ENCODE measurements at regions not wholly inside any gene's neighbourhood (a gene's known extent, or its start where the extent isn't known, plus 50 kb on each side); places are given as distances from the start of the nearest gene placed in this dataset.

GRCh38 chr5:67268231-67269021 lies 71.8 kb upstream of the CD180 start:
- no peaks in the 10 kb centered on the region for H3K36me3 ChIP-seq (replicated peaks)
- no peaks in the 10 kb centered on the region for H3K27me3 ChIP-seq (ENCODE audit: low read depth)
- H3K4me1 ChIP-seq: no peaks in the 10 kb centered on the region
- in situ Hi-C loops (cut with MboI; ENCODE audit: low sequenced_read_pairs): no loop called here
- DNase-seq (ENCODE audit: low spot score in 2 of 2): no peak
- H3K9me3 ChIP-seq: no peaks in the 10 kb centered on the region
- no peak overlapping the region for H3K4me3 ChIP-seq

- Histone ChIP-seq H3K36me3 (replicated peaks) (no peaks in the 10 kb centered on the region), H3K4me1 (no peaks in the 10 kb centered on the region), H3K9me3 (no peaks in the 10 kb centered on the region), H3K4me3 (no peak overlapping the region), H3K27me3 (ENCODE audit: low read depth) (no peaks in the 10 kb centered on the region)
- in situ Hi-C loops (cut with MboI; ENCODE audit: low sequenced_read_pairs): no loop called here
- DNase-seq (ENCODE audit: low spot score in 2 of 2): no peak
Observed at GRCh38 chr5:67267512-67268216, 71.1 kb upstream of the CD180 start.

GRCh38 chr5:67266654-67267350 lies 70.2 kb upstream of the CD180 start:
- Histone ChIP-seq H3K4me3 (no peak overlapping the region), H3K36me3 (replicated peaks) (no peaks in the 10 kb centered on the region), H3K27me3 (ENCODE audit: low read depth) (no peaks in the 10 kb centered on the region), H3K9me3 (no peaks in the 10 kb centered on the region), H3K4me1 (no peaks in the 10 kb centered on the region)
- DNase-seq (ENCODE audit: low spot score in 2 of 2): no peak
- in situ Hi-C loops (cut with MboI; ENCODE audit: low sequenced_read_pairs): no loop called here

GRCh38 chr5:67265951-67266350 lies 69.4 kb upstream of the CD180 start:
- in situ Hi-C loops (cut with MboI; ENCODE audit: low sequenced_read_pairs): no loop called here
- no peaks in the 10 kb centered on the region for H3K9me3 ChIP-seq
- no peaks in the 10 kb centered on the region for H3K27me3 ChIP-seq (ENCODE audit: low read depth)
- no peaks in the 10 kb centered on the region for H3K4me1 ChIP-seq
- no peak overlapping the region for H3K4me3 ChIP-seq
- no peaks in the 10 kb centered on the region for H3K36me3 ChIP-seq (replicated peaks)
- DNase-seq (ENCODE audit: low spot score in 2 of 2): no peak

GRCh38 chr5:67263656-67264408 lies 67.2 kb upstream of the CD180 start:
- in situ Hi-C loops (cut with MboI; ENCODE audit: low sequenced_read_pairs): no loop called here
- Histone ChIP-seq H3K4me1 (no peaks in the 10 kb centered on the region), H3K9me3 (no peaks in the 10 kb centered on the region), H3K4me3 (no peak overlapping the region), H3K36me3 (replicated peaks) (no peaks in the 10 kb centered on the region), H3K27me3 (ENCODE audit: low read depth) (no peaks in the 10 kb centered on the region)
- no peak for DNase-seq (ENCODE audit: low spot score in 2 of 2)

- in situ Hi-C loops (cut with MboI; ENCODE audit: low sequenced_read_pairs): no loop called here
Observed at GRCh38 chr5:67262956-67263355, 66.4 kb upstream of the CD180 start.

GRCh38 chr5:67262206-67262605 lies 65.6 kb upstream of the CD180 start:
- no peak for DNase-seq (ENCODE audit: low spot score in 2 of 2)
- Histone ChIP-seq H3K36me3 (replicated peaks) (no peaks in the 10 kb centered on the region), H3K9me3 (no peaks in the 10 kb centered on the region), H3K4me1 (no peaks in the 10 kb centered on the region), H3K27me3 (ENCODE audit: low read depth) (no peaks in the 10 kb centered on the region), H3K4me3 (no peak overlapping the region)
- in situ Hi-C loops (cut with MboI; ENCODE audit: low sequenced_read_pairs): no loop called here

More at GRCh38 chr5:67262956-67263355, 66.4 kb upstream of the CD180 start:
- DNase-seq (ENCODE audit: low spot score in 2 of 2): no peak
- H3K36me3 ChIP-seq (replicated peaks): no peaks in the 10 kb centered on the region
- H3K4me3 ChIP-seq: no peak overlapping the region
- no peaks in the 10 kb centered on the region for H3K4me1 ChIP-seq
- H3K9me3 ChIP-seq: no peaks in the 10 kb centered on the region
- H3K27me3 ChIP-seq (ENCODE audit: low read depth): no peaks in the 10 kb centered on the region

GRCh38 chr5:67259548-67260215 lies 63.1 kb upstream of the CD180 start:
- no peak for DNase-seq (ENCODE audit: low spot score in 2 of 2)

GRCh38 chr5:67257500-67257899 lies 60.9 kb upstream of the CD180 start:
- no peaks in the 10 kb centered on the region for H3K27me3 ChIP-seq (ENCODE audit: low read depth)
- H3K4me1 ChIP-seq: no peaks in the 10 kb centered on the region
- H3K4me3 ChIP-seq: no peak overlapping the region
- in situ Hi-C loops (cut with MboI; ENCODE audit: low sequenced_read_pairs): no loop called here
- DNase-seq (ENCODE audit: low spot score in 2 of 2): no peak
- no peaks in the 10 kb centered on the region for H3K9me3 ChIP-seq
- H3K36me3 ChIP-seq (replicated peaks): no peaks in the 10 kb centered on the region

More at GRCh38 chr5:67259548-67260215, 63.1 kb upstream of the CD180 start:
- H3K36me3 ChIP-seq (replicated peaks): no peaks in the 10 kb centered on the region
- in situ Hi-C loops (cut with MboI; ENCODE audit: low sequenced_read_pairs): no loop called here
- no peaks in the 10 kb centered on the region for H3K4me1 ChIP-seq
- H3K9me3 ChIP-seq: no peaks in the 10 kb centered on the region
- no peak overlapping the region for H3K4me3 ChIP-seq
- no peaks in the 10 kb centered on the region for H3K27me3 ChIP-seq (ENCODE audit: low read depth)

- no peak for DNase-seq (ENCODE audit: low spot score in 2 of 2)
- in situ Hi-C loops (cut with MboI; ENCODE audit: low sequenced_read_pairs): no loop called here
Observed at GRCh38 chr5:67257077-67257476, 60.5 kb upstream of the CD180 start.

GRCh38 chr5:67255881-67256280 lies 59.3 kb upstream of the CD180 start:
- DNase-seq (ENCODE audit: low spot score in 2 of 2): no peak
- H3K4me3 ChIP-seq: no peak overlapping the region
- H3K9me3 ChIP-seq: no peaks in the 10 kb centered on the region
- no peaks in the 10 kb centered on the region for H3K27me3 ChIP-seq (ENCODE audit: low read depth)
- no peaks in the 10 kb centered on the region for H3K36me3 ChIP-seq (replicated peaks)
- no peaks in the 10 kb centered on the region for H3K4me1 ChIP-seq
- in situ Hi-C loops (cut with MboI; ENCODE audit: low sequenced_read_pairs): no loop called here

More at GRCh38 chr5:67257077-67257476, 60.5 kb upstream of the CD180 start:
- H3K4me3 ChIP-seq: no peak overlapping the region
- no peaks in the 10 kb centered on the region for H3K36me3 ChIP-seq (replicated peaks)
- no peaks in the 10 kb centered on the region for H3K27me3 ChIP-seq (ENCODE audit: low read depth)
- no peaks in the 10 kb centered on the region for H3K9me3 ChIP-seq
- no peaks in the 10 kb centered on the region for H3K4me1 ChIP-seq

- H3K36me3 ChIP-seq (replicated peaks): no peaks in the 10 kb centered on the region
- H3K27me3 ChIP-seq (ENCODE audit: low read depth): no peaks in the 10 kb centered on the region
- H3K9me3 ChIP-seq: no peaks in the 10 kb centered on the region
- no peaks in the 10 kb centered on the region for H3K4me1 ChIP-seq
- DNase-seq (ENCODE audit: low spot score in 2 of 2): no peak
- in situ Hi-C loops (cut with MboI; ENCODE audit: low sequenced_read_pairs): no loop called here
- H3K4me3 ChIP-seq: no peak overlapping the region
Observed at GRCh38 chr5:67253911-67254310, 57.3 kb upstream of the CD180 start.

GRCh38 chr5:67249590-67249895 lies 52.9 kb upstream of the CD180 start:
- no peaks in the 10 kb centered on the region for H3K9me3 ChIP-seq
- no peaks in the 10 kb centered on the region; the same call in 1 of the 2 replicates for H3K4me1 ChIP-seq
- no peaks in the 10 kb centered on the region for H3K36me3 ChIP-seq (replicated peaks)
- no peak overlapping the region for H3K4me3 ChIP-seq
- DNase-seq (ENCODE audit: low spot score in 2 of 2): no peak
- no peaks in the 10 kb centered on the region for H3K27me3 ChIP-seq (ENCODE audit: low read depth)
- in situ Hi-C loops (cut with MboI; ENCODE audit: low sequenced_read_pairs): loop anchor here (10.0 to 25.0 kb wide), 2 partner anchors 388 to 1005 kb away; no protein-coding TSS in a partner anchor

Measured in HAP-1 (cell line).